ENCODE measurements at regions not wholly inside any gene's neighbourhood (a gene's known extent, or its start where the extent isn't known, plus 50 kb on each side); places are given as distances from the start of the nearest gene placed in this dataset.

DNA sequence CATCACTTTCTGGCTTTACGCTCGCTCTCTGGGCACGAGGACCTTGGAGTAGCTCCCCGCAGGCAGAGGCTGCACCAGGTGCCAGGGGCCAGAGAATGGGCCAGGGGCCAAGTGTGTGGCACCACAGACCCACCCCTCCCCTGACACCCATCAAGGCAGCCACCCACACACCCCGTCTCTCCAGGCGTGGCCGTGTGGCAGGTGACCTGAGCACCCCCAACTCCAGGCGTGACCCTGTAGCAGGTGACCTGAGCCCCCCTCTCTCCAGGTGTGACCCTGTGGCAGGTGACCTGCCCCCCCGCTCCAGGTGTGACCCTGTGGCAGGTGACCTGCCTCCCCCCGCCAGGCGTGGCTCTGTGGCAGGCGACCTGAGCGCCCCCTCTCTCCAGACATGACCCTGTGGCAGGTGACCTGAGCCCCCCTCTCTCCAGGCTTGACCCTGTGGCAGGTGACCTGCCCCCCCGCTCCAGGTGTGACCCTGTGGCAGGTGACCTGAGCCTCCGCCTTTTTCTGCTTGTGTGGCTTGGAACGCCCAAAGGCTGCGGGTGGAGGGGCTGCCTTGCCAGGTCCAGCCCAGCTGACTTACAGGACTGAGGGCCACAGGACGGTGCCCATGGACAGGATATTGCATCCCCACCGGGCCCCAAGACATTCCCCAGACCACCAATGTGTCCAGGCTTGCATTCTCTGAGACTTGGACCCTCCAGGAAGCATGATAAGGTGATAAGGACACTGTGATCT is 667.2 kb downstream of the BRD1 start:
- no peak for DNase-seq

DNA sequence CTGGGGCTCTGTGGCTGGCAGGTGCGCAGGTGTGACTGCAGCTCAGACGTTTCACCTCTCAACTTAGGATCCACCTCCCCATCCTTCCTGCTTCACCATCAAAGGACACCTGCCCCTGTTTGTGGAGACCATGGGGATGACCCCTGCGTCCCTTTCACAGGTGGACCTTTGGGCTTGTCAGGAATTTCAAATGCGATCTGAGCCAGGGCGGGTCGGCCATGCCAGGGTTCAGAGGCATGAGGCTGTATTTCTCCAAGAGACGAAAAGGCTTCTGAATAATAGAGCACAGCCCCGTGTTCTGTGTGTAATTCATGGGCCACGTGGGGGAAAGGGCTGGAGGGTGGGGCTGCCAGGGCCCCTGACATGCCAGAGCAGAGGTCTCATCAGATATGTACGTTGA is 668.0 kb downstream of the BRD1 start:
- no peak for DNase-seq

- DNase-seq: no peak
Measured at GRCh38 chr22:49158741-49159564, 668.7 kb downstream of the BRD1 start.

- no peak for DNase-seq
Measured at GRCh38 chr22:49157529-49158339, 669.9 kb downstream of the BRD1 start.

DNA sequence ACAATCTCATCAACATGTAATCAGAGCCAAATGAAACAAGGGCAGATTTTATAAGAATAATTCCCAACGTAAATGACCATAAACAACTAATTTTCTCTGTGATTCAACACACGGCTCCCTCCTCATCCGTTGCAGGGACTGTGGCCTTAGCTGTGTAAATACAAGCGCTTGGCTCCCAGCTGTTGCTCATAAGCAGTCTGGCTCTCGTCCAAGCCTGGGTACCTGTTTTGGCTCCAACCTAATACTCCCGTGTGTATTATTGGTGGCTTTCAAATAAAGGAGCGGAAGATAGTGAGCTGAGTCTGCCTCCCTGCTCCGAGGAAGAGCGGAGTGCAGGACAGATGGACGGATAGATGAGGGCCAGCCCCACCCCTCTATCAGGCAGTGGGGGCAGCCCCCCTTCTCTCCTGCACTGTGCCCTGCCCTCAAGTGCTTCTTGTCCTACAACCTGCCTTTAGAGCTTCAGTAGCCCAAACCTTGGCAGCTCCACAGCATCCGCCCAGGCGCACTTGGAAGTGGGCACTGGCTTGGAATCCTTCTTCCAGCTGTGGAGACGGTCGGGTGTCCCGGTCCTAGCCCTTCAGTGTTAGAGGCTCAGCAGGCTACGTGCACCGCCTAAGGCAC is 670.9 kb downstream of the BRD1 start:
- DNase-seq: no peak

GRCh38 chr22:49155770-49156580 is 671.7 kb downstream of the BRD1 start:
- DNase-seq: no peak

GRCh38 chr22:49155039-49155769 is 672.5 kb downstream of the BRD1 start:
- DNase-seq: no peak

GRCh38 chr22:49154433-49154832 is 673.2 kb downstream of the BRD1 start:
- no peak for DNase-seq

GRCh38 chr22:49153921-49154320 is 673.8 kb downstream of the BRD1 start:
- DNase-seq: no peak

- no peak for DNase-seq
Measured at GRCh38 chr22:49152939-49153770, 674.5 kb downstream of the BRD1 start.

- no peak for DNase-seq
Measured at GRCh38 chr22:49152127-49152938, 675.3 kb downstream of the BRD1 start.

DNA sequence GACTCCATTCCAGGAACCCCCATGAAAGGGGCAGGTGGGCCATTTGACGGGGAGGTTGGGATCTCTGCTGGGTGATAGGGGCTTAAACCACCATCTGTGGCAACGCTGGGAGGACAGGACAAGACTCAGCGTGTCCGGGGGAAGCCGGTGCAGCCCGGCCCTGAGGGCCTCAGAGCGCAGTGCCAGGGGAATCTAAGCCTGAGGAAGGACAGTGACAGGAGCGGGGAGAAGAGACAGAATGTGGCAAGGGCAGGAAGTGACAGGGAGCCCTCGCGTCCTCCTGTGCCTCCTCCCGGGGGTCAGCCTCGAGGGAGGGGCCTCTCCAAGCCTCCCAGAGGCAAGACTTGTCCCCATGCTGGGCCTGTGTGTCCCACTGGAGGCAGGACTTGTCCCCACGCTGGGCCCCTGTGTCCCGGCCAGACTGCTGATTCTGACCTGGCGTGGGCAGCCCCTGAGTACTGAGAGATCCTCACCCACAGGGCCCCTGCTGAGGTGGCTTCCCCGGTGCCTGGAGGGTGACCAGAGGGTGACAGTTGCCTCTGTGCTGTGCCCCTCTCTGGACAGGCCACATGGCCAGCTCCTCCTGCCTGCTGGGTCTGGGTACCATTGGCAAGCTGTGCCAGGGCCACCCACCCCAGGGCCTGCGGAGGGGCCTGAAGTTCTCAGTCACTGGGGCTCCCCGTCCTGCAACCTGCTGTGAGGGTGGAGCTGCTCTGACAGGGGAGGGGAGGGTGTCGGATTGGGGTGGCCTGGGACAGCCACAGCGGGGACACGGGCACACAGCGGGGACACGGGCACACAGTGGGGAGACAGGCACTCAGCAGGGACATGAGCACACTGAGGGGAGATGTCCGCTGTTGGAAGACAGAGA is 676.2 kb downstream of the BRD1 start:
- DNase-seq: no peak

DNA sequence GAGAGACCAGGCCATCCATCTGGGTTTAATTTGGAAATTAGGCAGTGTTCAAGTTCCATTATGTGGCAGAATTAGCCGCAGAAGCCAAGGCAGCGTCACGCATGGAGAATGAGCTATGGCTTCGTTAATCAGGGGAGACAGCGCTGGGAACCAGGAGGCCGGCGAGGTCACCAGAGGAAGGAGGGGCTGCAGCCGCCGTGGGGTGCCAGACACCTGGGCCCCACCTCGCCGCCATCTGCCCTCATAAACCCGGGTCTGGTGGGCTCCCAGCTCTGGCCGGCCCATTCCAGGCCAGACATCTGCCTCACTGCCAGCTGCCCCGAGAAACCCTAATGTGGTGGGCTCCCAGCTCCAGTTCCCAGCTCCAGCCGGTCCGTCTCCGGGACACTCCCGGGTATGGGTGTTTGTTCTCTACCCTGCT is 676.9 kb downstream of the BRD1 start:
- no peak for DNase-seq

- no peak for DNase-seq
Measured at GRCh38 chr22:49149721-49150608, 677.7 kb downstream of the BRD1 start.

- no peak for DNase-seq
Measured at GRCh38 chr22:49148895-49149418, 678.7 kb downstream of the BRD1 start.

DNA sequence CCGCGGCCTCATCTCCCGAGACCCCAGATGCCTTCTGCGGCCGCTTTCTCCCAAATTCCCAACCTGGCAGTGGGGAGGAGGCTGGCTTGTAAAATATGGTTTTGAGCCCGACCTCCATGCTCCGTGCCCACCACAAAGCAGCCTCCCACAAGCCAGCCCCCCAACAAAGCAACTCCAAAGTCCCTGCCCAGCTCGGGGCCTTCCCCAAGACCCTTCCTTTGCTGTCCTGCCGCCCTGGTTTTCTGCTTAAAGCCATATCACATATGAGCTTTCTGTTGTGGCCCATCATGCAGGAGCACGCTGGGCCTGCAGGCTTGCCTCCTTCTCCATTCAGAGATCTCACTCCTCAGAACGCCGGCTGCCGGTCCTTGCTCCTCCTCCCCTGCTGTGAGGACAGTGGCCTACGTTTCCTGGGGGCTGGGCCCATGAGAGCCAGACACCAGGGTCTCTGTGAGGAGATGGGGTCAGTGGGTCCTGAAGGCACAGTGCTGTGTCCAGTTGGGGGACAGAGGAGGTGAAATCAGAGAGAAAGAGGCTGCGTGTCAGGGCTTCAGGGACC is 680.0 kb downstream of the BRD1 start:
- no peak for DNase-seq

GRCh38 chr22:49147171-49147570 is 680.5 kb downstream of the BRD1 start:
- no peak for DNase-seq

All from hematopoietic multipotent progenitor cell treated with erythropoietin and hydrocortisone succinate and interleukin-3 and kit ligand, for 6 days (in vitro differentiated cells).